Peyer's patch (tissue), 4 donors: ENCODE measurements at regions not wholly inside any gene's neighbourhood (a gene's known extent, or its start where the extent isn't known, plus 50 kb on each side); places are given as distances from the start of the nearest gene placed in this dataset.

Source experiments
- CTCF ChIP-seq, 6 experiments: fragments of 450-650 bp in 4 of 6; fragments of 200-600 bp in 2 of 6; sonication (generic) in 1 of 6; IDR thresholded peaks; one replicate each; pipeline ENCODE4 v1.5.1; 2017 to 2019; ENCODE audit warnings: antibody characterized with exemption in 6 of 6, mild to moderate bottlenecking in 3 of 6, moderate library complexity in 1 of 6
- POLR2A ChIP-seq, 2 donors: fragments of 450-650 bp; IDR thresholded peaks; one replicate each; pipeline ENCODE4 v1.5.1; 2017; ENCODE audit warnings: antibody characterized with exemption in 2 of 2, mild to moderate bottlenecking in 2 of 2, moderate library complexity in 2 of 2

DNA sequence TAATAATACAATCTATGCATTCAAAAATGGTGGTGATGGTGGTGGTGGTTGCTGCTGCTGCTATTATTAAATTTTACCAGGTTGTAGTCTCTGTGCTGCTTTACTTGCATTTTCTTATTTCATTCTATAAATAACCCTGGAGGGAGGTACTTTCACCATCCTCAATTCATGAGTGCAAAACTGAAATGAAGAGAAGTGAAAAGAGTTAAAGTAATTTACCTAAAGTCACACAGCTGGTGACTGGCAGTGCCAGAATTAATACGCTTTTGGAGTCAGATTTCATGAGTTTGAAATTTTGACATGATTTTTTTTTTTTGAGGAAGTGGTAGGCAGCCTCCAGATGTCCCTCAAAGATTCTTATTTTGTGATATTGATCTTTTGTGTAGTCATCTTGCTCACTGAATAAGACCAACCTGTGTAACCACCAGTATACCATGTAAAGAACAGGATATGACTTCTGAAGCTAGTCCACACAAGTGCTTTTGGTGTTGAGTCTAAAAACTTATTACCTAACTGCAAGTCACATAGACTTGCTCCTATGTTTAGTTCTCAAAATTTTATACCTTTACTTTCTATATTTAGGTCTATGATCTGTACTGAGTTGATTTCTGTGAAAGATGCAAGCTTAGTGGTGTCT lies 218.8 kb downstream of the ZWINT start:
- TF ChIP-seq CTCF (IDR thresholded peaks at IDR 0.05) (no peak), POLR2A (IDR thresholded peaks at IDR 0.05) (no peak)
